Left lung (tissue), 4 donors: ENCODE measurements at regions not wholly inside any gene's neighbourhood (a gene's known extent, or its start where the extent isn't known, plus 50 kb on each side); places are given as distances from the start of the nearest gene placed in this dataset.

ENCODE experiments used
- ATAC-seq: fragments of 200-7000 bp; cut with Tn5 transposase; one replicate; pipeline ENCODE4 v1.9.1; 2020; ENCODE audit warnings: moderate library complexity
- DNase-seq, 4 donors: peaks; one replicate each; pipeline ENCODE4 v3.0.0-alpha.2; 2013 to 2020
- H3K27ac ChIP-seq, 2 donors: fragments of 200-600 bp; sonication (generic) in 1 of 2; one replicate each; pipeline versions ENCODE4 v1.5.0 to v1.8.0; 2020 to 2021
- H3K27me3 ChIP-seq, 2 donors: fragments of 200-600 bp; sonication (generic) in 1 of 2; one replicate each; pipeline versions ENCODE4 v1.5.0 to v1.8.0; 2020 to 2021
- H3K36me3 ChIP-seq, 2 donors: fragments of 200-600 bp; sonication (generic) in 1 of 2; one replicate each; pipeline versions ENCODE4 v1.5.0 to v1.8.0; 2020 to 2021
- H3K4me1 ChIP-seq, 2 donors: fragments of 200-600 bp; one replicate each; pipeline ENCODE4 v1.8.0; 2021
- H3K4me3 ChIP-seq, 2 donors: fragments of 200-600 bp; sonication (generic) in 1 of 2; one replicate each; pipeline versions ENCODE4 v1.5.0 to v1.8.0; 2020 to 2021; ENCODE audit warnings: mild to moderate bottlenecking in 1 of 2
- H3K9me3 ChIP-seq, 2 donors: fragments of 200-600 bp; sonication (generic) in 1 of 2; one replicate each; pipeline versions ENCODE4 v1.5.0 to v1.8.0; 2020 to 2021
- CTCF ChIP-seq, 2 donors: fragments of 200-600 bp; sonication (generic) in 1 of 2; IDR thresholded peaks; one replicate each; pipeline versions ENCODE4 v1.5.0 to v1.8.0; 2021; ENCODE audit warnings: antibody characterized with exemption in 2 of 2
- intact Hi-C, 2 donors: fragments of 100-400 bp; cut with DNase I; formaldehyde crosslinking; loops; one replicate each; pipeline versions ENCODE4 v1.11.2 to v1.14.2; 2022
- donor health status: DM: no; HTN: yes; CAD: no.
- donor health status: DM: no; HTN: no; CAD: no.

GRCh38 chr10:77687621-77688020 lies 50.0 kb upstream of the KCNMA1 start:
- intact Hi-C loops = no loop called here
- H3K27ac ChIP-seq = no peak overlapping the region
- H3K4me3 ChIP-seq = no peak overlapping the region
- H3K36me3 ChIP-seq = no peaks in the 10 kb centered on the region
- ATAC-seq (no peak), DNase-seq (no peak)
- TF ChIP-seq CTCF (IDR thresholded peaks at IDR 0.05) = no peak
- no peaks in the 10 kb centered on the region for H3K4me1 ChIP-seq
- no peaks in the 10 kb centered on the region for H3K9me3 ChIP-seq
- peaks cover 0 to 21% of the 10 kb centered on the region in 2 donors for H3K27me3 ChIP-seq
